HepG2 (cell line): ENCODE measurements at regions not wholly inside any gene's neighbourhood (a gene's known extent, or its start where the extent isn't known, plus 50 kb on each side); places are given as distances from the start of the nearest gene placed in this dataset.

ENCODE experiments used
- AHR ChIP-seq: IDR thresholded peaks from 2 replicates; pipeline ENCODE4 v1.6.1; 2018; ENCODE audit warnings: missing genetic modification reagents, missing compliant biosample characterization
- GABPB1 ChIP-seq: IDR thresholded peaks from 2 replicates; pipeline ENCODE4 v1.6.1; 2016; ENCODE audit warnings: mild to moderate bottlenecking, missing genetic modification reagents, moderate library complexity, missing compliant biosample characterization
- HNRNPL ChIP-seq: fragments of 200-400 bp; formaldehyde crosslinking; IDR thresholded peaks from 2 replicates; pipeline ENCODE4 v1.6.1; 2017; ENCODE audit warnings: mild to moderate bottlenecking, low read depth, low read length
- PHF8 ChIP-seq: sonication (generic); formaldehyde crosslinking; IDR thresholded peaks from 2 replicates; pipeline ENCODE4 v1.5.0; 2020; ENCODE audit warnings: missing genetic modification reagents
- POGK ChIP-seq: sonication (generic); formaldehyde crosslinking; conservative IDR thresholded peaks from 2 replicates; pipeline ENCODE4 v1.8.0; 2022; ENCODE audit warnings: mild to moderate bottlenecking, moderate library complexity, missing genetic modification reagents
- SALL1 ChIP-seq: sonication (generic); formaldehyde crosslinking; IDR thresholded peaks from 2 replicates; pipeline ENCODE4 v1.8.0; 2022; ENCODE audit warnings: mild to moderate bottlenecking, missing genetic modification reagents
- ZEB1 ChIP-seq: IDR thresholded peaks from 2 replicates; pipeline ENCODE4 v1.6.1; 2012; ENCODE audit warnings: mild to moderate bottlenecking, low read depth, inconsistent platforms; ENCODE audit not compliant: insufficient replicate concordance
- ZFX ChIP-seq: sonication (generic); formaldehyde crosslinking; IDR thresholded peaks from 2 replicates; pipeline ENCODE4 v1.4.0; 2020; ENCODE audit warnings: mild to moderate bottlenecking, low read depth, missing genetic modification reagents, moderate library complexity
- ZNF225 ChIP-seq: sonication (generic); formaldehyde crosslinking; IDR thresholded peaks from 2 replicates; pipeline ENCODE4 v1.4.0; 2020; ENCODE audit warnings: mild to moderate bottlenecking, missing genetic modification reagents
- ZNF446 ChIP-seq: sonication (generic); formaldehyde crosslinking; IDR thresholded peaks from 2 replicates; pipeline ENCODE4 v1.5.0; 2020; ENCODE audit warnings: mild to moderate bottlenecking, missing genetic modification reagents
- ZNF546 ChIP-seq: sonication (generic); formaldehyde crosslinking; conservative IDR thresholded peaks from 2 replicates; pipeline ENCODE4 v1.8.1; 2023; ENCODE audit warnings: mild to moderate bottlenecking, missing genetic modification reagents

GRCh38 chr6:159104163-159104925 lies 59.6 kb upstream of the TAGAP start (continued):
- TF ChIP-seq POGK (CRISPR knock-in tag) (peak; percentile 49; the same call in 1 of the 2 replicates), GABPB1 (CRISPR knock-in tag) (peak; percentile 20; the same call in 1 of the 2 replicates), ZNF446 (CRISPR knock-in tag) (no peak), ZEB1 (no peak), SALL1 (CRISPR knock-in tag) (peak; percentile 32; the same call in 1 of the 2 replicates), ZNF546 (CRISPR knock-in tag) (no peak), ZNF225 (CRISPR knock-in tag) (0 out of 2 replicates have a peak, but pooled peaks have one; percentile 42), PHF8 (CRISPR knock-in tag) (no peak), ZFX (CRISPR knock-in tag) (no peak), HNRNPL (no peak), AHR (CRISPR knock-in tag) (no peak)
